Esophagus squamous epithelium (tissue), 5 donors: ENCODE measurements at regions not wholly inside any gene's neighbourhood (a gene's known extent, or its start where the extent isn't known, plus 50 kb on each side); places are given as distances from the start of the nearest gene placed in this dataset.

Experiments
- DNase-seq: peaks from one replicate; lab custom pipeline; 2025; lab: John Stamatoyannopoulos, UW
- H3K27ac ChIP-seq, 4 donors: fragments of 200-600 bp; sonication (generic); one replicate each; pipeline ENCODE4 v1.5.1; 2016 to 2019; ENCODE audit warnings: mild to moderate bottlenecking in 1 of 4
- H3K27me3 ChIP-seq, 4 donors: fragments of 200-600 bp; sonication (generic); 1 replicate in 3 of 4; 2 replicates in 1 of 4; pipeline versions ENCODE4 v1.5.1 to v1.6.0; 2017 to 2021; ENCODE audit warnings: antibody characterized with exemption in 1 of 4
- H3K36me3 ChIP-seq, 3 donors: fragments of 200-600 bp; sonication (generic); one replicate each; pipeline ENCODE4 v1.5.1; 2016 to 2019
- H3K4me1 ChIP-seq, 3 donors: fragments of 200-600 bp; sonication (generic); one replicate each; pipeline ENCODE4 v1.5.1; 2017 to 2019
- H3K4me3 ChIP-seq, 4 donors: fragments of 200-600 bp; sonication (generic); 1 replicate in 3 of 4; 2 replicates in 1 of 4; pipeline ENCODE4 v1.5.1; 2016 to 2019; ENCODE audit warnings: mild to moderate bottlenecking in 2 of 4, moderate library complexity in 1 of 4
- H3K9me3 ChIP-seq, 3 donors: fragments of 200-600 bp; sonication (generic); one replicate each; pipeline ENCODE4 v1.5.1; 2016 to 2019
- POLR2A ChIP-seq, 4 donors: fragments of 450-650 bp; IDR thresholded peaks; one replicate each; pipeline ENCODE4 v1.6.1; 2017; ENCODE audit warnings: antibody characterized with exemption in 4 of 4, mild to moderate bottlenecking in 4 of 4, moderate library complexity in 3 of 4
- WGBS, 2 donors: methylation state at CpG; one replicate each; pipeline ENCODE4 v1.1.5; 2018; 5-methylcytosine and 5-hydroxymethylcytosine counted together
- intact Hi-C: fragments of 100-400 bp; cut with DNase I; formaldehyde crosslinking; loops from one replicate; pipeline ENCODE4 v1.15.0; 2022
- TF ChIP-seq, protein P1 (sequence below), 6 experiments: fragments of 450-650 bp in 4 of 6; fragments of 200-600 bp in 2 of 6; sonication (generic) in 2 of 6; IDR thresholded peaks; one replicate each; pipeline ENCODE4 v1.5.1; 2016 to 2019; ENCODE audit warnings: antibody characterized with exemption in 6 of 6, mild to moderate bottlenecking in 4 of 6, moderate library complexity in 4 of 6
- donor health status: DM: yes; HTN: yes; CAD: no.

DNA sequence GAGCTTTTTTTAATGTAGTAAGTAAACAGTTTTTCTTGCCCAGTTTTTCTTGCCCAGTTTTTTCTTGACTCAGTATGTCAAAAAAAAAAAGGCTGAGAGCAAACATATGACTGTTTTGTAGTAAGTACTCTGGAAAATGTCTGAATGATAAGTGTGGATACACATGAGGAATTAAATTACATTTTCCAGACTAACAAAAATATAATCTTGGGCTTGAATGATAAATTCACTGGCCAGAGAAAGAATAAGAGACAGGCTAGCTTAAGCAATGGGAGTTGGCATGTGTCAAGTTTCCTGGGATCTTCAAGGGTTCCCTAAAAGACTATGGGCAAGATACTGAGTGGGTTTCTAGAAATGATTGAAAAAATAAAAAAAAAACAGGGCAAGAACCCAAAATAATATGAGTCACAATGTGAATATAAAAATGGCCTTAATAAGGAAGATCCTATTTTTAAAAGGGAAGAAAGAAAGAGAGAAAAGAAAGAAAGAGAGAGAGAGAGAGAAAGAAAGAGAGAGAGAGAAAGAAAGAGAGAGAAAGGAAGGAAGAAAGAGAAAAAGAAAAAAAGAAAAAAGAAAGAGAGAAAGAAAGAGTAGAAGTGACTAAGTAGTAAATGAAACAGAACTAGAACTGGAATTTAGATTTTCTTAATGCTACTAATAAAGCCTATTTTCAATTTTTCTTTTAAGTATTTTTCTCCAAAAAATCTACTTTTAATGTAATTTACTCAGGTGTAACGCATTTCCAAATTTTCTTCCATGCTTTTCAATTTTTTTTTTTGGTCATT, 60.2 kb downstream of the TFPI2 start:
- Histone ChIP-seq H3K4me1 (no peaks in the 10 kb centered on the region), H3K27ac (no peak overlapping the region), H3K9me3 (no peaks in the 10 kb centered on the region), H3K4me3 (no peak overlapping the region), H3K36me3 (no peaks in the 10 kb centered on the region), H3K27me3 (no peaks in the 10 kb centered on the region)
- TF ChIP-seq, protein P1, sequence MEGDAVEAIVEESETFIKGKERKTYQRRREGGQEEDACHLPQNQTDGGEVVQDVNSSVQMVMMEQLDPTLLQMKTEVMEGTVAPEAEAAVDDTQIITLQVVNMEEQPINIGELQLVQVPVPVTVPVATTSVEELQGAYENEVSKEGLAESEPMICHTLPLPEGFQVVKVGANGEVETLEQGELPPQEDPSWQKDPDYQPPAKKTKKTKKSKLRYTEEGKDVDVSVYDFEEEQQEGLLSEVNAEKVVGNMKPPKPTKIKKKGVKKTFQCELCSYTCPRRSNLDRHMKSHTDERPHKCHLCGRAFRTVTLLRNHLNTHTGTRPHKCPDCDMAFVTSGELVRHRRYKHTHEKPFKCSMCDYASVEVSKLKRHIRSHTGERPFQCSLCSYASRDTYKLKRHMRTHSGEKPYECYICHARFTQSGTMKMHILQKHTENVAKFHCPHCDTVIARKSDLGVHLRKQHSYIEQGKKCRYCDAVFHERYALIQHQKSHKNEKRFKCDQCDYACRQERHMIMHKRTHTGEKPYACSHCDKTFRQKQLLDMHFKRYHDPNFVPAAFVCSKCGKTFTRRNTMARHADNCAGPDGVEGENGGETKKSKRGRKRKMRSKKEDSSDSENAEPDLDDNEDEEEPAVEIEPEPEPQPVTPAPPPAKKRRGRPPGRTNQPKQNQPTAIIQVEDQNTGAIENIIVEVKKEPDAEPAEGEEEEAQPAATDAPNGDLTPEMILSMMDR (IDR thresholded peaks at IDR 0.05), result no peak
- no peak for TF ChIP-seq POLR2A (IDR thresholded peaks at IDR 0.05)
- intact Hi-C loops, result no loop called here
- 64 to 91% methylated on average over 1 of the region's 1 CpG for WGBS, 2 donors
- no peak for DNase-seq

DNA sequence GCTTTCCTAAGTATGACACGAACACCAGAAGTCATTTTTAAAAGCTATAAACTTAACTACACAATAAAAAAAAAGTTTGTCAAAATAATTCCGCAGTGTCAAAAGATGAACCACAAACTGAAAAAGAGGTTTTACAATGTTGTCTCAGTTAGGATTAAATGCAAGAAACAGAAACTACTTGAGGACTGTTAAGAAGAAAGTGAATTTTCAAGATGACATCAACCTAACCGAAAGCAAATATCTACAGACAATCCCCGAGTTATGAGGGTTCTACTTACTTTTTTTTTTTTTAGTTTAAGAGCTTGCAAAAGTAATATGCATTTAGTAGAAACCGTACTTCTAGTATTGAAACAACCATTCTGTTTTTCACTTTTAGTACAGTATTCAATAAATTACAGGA, 62.3 kb downstream of the TFPI2 start:
- Histone ChIP-seq H3K27me3 (no peaks in the 10 kb centered on the region), H3K4me3 (no peak overlapping the region), H3K27ac (no peak overlapping the region), H3K4me1 (no peaks in the 10 kb centered on the region), H3K9me3 (no peaks in the 10 kb centered on the region), H3K36me3 (no peaks in the 10 kb centered on the region)
- DNase-seq, result no peak
- no peak for TF ChIP-seq POLR2A (IDR thresholded peaks at IDR 0.05)
- intact Hi-C loops, result no loop called here
- 67 to 70% methylated on average over 5 of the region's 5 CpGs for WGBS, 2 donors

DNA sequence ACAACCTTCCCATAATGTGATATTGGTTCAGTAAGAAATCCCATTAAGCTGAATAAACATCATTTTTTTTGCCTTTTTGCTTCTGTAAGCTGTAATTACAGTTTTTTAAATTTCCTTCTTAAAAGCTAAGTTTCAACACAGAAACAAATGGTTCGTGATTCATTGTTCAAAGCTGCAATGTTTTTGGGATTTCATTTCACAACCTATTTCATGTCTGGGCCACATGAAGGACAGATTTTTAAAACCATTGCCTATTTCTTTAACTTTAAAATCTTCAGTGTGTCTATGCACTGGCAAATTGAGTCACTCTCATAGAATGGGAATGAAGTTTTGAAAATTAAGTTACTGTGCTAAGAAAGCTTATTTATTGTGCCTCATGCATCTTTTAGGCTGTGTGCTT, 66.9 kb downstream of the TFPI2 start:
- no peak for DNase-seq
- H3K27ac ChIP-seq, result no peak overlapping the region
- WGBS, 2 donors, result 58 to 69% methylated on average over 1 of the region's 1 CpG
- H3K9me3 ChIP-seq, result no peaks in the 10 kb centered on the region
- TF ChIP-seq, protein P1 (IDR thresholded peaks at IDR 0.05), result no peak
- TF ChIP-seq POLR2A (IDR thresholded peaks at IDR 0.05), result no peak
- H3K36me3 ChIP-seq, result no peaks in the 10 kb centered on the region
- H3K4me1 ChIP-seq, result no peaks in the 10 kb centered on the region
- intact Hi-C loops, result no loop called here
- no peak overlapping the region for H3K4me3 ChIP-seq
- no peaks in the 10 kb centered on the region for H3K27me3 ChIP-seq

DNA sequence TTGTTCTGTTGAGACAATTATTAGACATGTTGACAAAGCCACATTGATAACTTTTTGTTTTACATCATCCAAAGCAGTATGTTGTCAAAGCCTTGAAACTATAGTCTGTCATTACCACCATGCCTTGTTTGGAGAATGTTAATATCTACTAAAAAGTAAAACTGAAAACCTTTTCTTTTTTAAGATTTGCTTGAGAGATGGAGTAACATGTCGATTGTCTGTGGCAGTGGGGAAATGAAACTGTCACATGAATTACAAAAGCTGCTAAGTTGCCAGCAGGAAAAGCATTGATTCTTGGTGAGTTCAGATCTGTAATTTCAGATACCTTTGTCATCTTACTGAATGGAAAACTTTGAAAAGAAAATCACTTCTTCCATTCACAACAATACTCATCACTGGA, 69.1 kb downstream of the TFPI2 start:
- H3K27ac ChIP-seq, result no peak overlapping the region
- DNase-seq, result no peak
- no peaks in the 10 kb centered on the region for H3K36me3 ChIP-seq
- TF ChIP-seq, protein P1 (IDR thresholded peaks at IDR 0.05), result no peak
- no peak for TF ChIP-seq POLR2A (IDR thresholded peaks at IDR 0.05)
- H3K9me3 ChIP-seq, result no peaks in the 10 kb centered on the region
- intact Hi-C loops, result no loop called here
- 18 to 37% methylated on average over 1 of the region's 1 CpG for WGBS, 2 donors
- no peak overlapping the region for H3K4me3 ChIP-seq
- H3K4me1 ChIP-seq, result no peaks in the 10 kb centered on the region
- no peaks in the 10 kb centered on the region for H3K27me3 ChIP-seq

DNA sequence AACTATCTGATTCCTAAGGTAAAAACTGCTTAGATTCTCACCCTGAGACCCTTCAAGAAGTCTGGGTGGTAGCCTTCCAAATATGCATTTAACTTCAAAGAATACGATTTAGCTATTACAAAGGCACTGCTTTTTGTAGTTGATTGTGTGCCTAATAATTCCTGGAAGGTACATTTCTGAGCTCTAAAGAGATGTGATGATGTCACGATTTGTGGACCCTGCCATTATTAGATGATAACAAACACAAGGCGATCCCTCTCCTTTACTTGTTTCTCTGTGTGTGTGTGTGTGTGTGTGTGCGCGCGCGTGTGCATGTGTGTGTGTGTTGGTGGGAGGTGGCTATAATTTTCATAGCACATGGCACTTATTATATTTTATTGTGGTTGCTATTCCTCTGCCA, 70.9 kb downstream of the TFPI2 start:
- Histone ChIP-seq H3K27me3 (no peaks in the 10 kb centered on the region), H3K36me3 (no peaks in the 10 kb centered on the region), H3K9me3 (no peaks in the 10 kb centered on the region), H3K4me1 (no peaks in the 10 kb centered on the region), H3K27ac (no peak overlapping the region), H3K4me3 (no peak overlapping the region)
- WGBS, 2 donors, result 81 to 89% methylated on average over 7 of the region's 7 CpGs
- TF ChIP-seq POLR2A (IDR thresholded peaks at IDR 0.05), result no peak
- TF ChIP-seq, protein P1 (IDR thresholded peaks at IDR 0.05), result no peak
- intact Hi-C loops, result no loop called here
- DNase-seq, result no peak
